SKM-1 (cell line): ENCODE measurements at regions not wholly inside any gene's neighbourhood (a gene's known extent, or its start where the extent isn't known, plus 50 kb on each side); places are given as distances from the start of the nearest gene placed in this dataset.

Source experiments
- DNase-seq: peaks from one replicate; lab custom pipeline; 2025; ENCODE audit not compliant: unreplicated experiment; lab: John Stamatoyannopoulos, UW

GRCh38 chr1:218633238-218633988 lies 288.3 kb downstream of the TGFB2 start:
- DNase-seq: no peak

GRCh38 chr1:218634212-218634611 lies 289.1 kb downstream of the TGFB2 start:
- no peak for DNase-seq

- DNase-seq: no peak
Observed at GRCh38 chr1:218636548-218636947, 291.4 kb downstream of the TGFB2 start.

GRCh38 chr1:218640173-218640572 lies 295.0 kb downstream of the TGFB2 start:
- DNase-seq: no peak

- DNase-seq: peak; percentile 16
Observed at GRCh38 chr1:218642033-218642948, 297.2 kb downstream of the TGFB2 start.

- DNase-seq: no peak
Observed at GRCh38 chr1:218643281-218643680, 298.1 kb downstream of the TGFB2 start.

GRCh38 chr1:218643926-218644325 lies 298.8 kb downstream of the TGFB2 start:
- DNase-seq: no peak

- DNase-seq: no peak
Observed at GRCh38 chr1:218646288-218646687, 301.2 kb downstream of the TGFB2 start.

GRCh38 chr1:218656301-218657037 lies 311.3 kb downstream of the TGFB2 start:
- no peak for DNase-seq

- DNase-seq: no peak
Observed at GRCh38 chr1:218658269-218658668, 313.1 kb downstream of the TGFB2 start.

GRCh38 chr1:218658899-218659298 lies 313.8 kb downstream of the TGFB2 start:
- DNase-seq: no peak

GRCh38 chr1:218659911-218660677 lies 315.0 kb downstream of the TGFB2 start:
- DNase-seq: no peak

GRCh38 chr1:218660678-218661053 lies 315.5 kb downstream of the TGFB2 start:
- no peak for DNase-seq

- DNase-seq: no peak
Observed at GRCh38 chr1:218661411-218661810, 316.3 kb downstream of the TGFB2 start.

GRCh38 chr1:218664385-218665170 lies 319.4 kb downstream of the TGFB2 start:
- DNase-seq: no peak

- no peak for DNase-seq
Observed at GRCh38 chr1:218665221-218665620, 320.1 kb downstream of the TGFB2 start.

GRCh38 chr1:218666263-218666662 lies 321.1 kb downstream of the TGFB2 start:
- no peak for DNase-seq

- DNase-seq: no peak
Observed at GRCh38 chr1:218667781-218668516, 322.8 kb downstream of the TGFB2 start.

GRCh38 chr1:218669431-218669830 lies 324.3 kb downstream of the TGFB2 start:
- no peak for DNase-seq
